ENCODE measurements at regions not wholly inside any gene's neighbourhood (a gene's known extent, or its start where the extent isn't known, plus 50 kb on each side); places are given as distances from the start of the nearest gene placed in this dataset.

DNA sequence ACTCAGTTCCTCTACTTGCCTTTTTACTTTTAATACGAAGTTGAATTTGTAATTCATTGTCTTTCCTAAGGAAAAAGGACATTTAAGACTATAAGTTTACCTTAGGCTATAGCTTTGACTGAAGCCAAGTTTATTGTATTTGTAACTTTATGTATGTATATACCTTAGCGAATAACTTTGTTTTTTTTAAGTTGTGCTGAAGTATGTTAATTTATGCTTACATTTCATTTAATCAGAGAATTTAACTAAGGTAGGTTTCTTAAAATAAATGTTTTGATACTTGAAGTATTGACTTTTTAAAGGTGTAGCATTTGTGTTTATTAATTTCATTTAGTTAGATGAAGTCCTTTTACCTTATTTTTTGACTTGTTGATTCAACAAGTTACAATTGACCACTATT lies 55.2 kb upstream of the TPTE start:
- no peaks in the 10 kb centered on the region for H3K4me1 ChIP-seq
- no peaks in the 10 kb centered on the region for H3K9me3 ChIP-seq
- intact Hi-C loops (cut with DNase I), result no loop called here
- 25% methylated on average over 2 of the region's 2 CpGs for WGBS
- no peaks in the 10 kb centered on the region for H3K27me3 ChIP-seq
- no peak overlapping the region for H3K4me3 ChIP-seq
- TF ChIP-seq POLR2AphosphoS5 (IDR thresholded peaks at IDR 0.05) (no peak), POLR2A (IDR thresholded peaks at IDR 0.05; ENCODE audit: low read depth) (no peak), EP300 (IDR thresholded peaks at IDR 0.05) (no peak)
- TF ChIP-seq, protein P1, sequence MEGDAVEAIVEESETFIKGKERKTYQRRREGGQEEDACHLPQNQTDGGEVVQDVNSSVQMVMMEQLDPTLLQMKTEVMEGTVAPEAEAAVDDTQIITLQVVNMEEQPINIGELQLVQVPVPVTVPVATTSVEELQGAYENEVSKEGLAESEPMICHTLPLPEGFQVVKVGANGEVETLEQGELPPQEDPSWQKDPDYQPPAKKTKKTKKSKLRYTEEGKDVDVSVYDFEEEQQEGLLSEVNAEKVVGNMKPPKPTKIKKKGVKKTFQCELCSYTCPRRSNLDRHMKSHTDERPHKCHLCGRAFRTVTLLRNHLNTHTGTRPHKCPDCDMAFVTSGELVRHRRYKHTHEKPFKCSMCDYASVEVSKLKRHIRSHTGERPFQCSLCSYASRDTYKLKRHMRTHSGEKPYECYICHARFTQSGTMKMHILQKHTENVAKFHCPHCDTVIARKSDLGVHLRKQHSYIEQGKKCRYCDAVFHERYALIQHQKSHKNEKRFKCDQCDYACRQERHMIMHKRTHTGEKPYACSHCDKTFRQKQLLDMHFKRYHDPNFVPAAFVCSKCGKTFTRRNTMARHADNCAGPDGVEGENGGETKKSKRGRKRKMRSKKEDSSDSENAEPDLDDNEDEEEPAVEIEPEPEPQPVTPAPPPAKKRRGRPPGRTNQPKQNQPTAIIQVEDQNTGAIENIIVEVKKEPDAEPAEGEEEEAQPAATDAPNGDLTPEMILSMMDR (IDR thresholded peaks at IDR 0.05), result no peak
- DNase-seq (ENCODE audit: extremely low spot score), result no peak
- no peaks in the 10 kb centered on the region for H3K36me3 ChIP-seq
- no peak overlapping the region for H3K27ac ChIP-seq (replicated peaks in 1 of 4)

Small RNAs in the stretch of these regions (small RNA-seq; reads per million reads assigned to genes)
- gene AF254983.2, result 0 reads per million in 3 donors

All from esophagus muscularis mucosa (tissue), 4 donors.